ENCODE measurements at regions not wholly inside any gene's neighbourhood (a gene's known extent, or its start where the extent isn't known, plus 50 kb on each side); places are given as distances from the start of the nearest gene placed in this dataset.

DNA sequence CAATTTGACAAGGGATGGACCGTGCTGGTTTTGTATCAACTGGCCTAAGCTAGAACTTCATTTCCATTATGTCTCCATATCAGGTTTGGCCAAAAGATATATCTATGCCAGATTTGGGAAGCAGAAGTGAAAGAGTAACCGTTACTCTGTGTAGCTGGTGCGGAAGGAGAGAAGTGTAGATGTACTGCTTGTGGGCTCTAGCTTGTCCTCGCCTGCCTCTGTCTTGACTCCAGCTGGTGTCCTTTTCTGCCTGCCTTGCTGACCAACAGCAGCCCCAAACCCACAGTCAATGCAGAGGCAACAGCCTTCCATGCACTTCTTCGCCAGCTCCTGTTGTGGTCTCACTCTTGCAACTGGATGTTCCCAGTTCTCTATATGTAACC is 128.5 kb downstream of the KIF20B start:
- TF ChIP-seq, protein P1, sequence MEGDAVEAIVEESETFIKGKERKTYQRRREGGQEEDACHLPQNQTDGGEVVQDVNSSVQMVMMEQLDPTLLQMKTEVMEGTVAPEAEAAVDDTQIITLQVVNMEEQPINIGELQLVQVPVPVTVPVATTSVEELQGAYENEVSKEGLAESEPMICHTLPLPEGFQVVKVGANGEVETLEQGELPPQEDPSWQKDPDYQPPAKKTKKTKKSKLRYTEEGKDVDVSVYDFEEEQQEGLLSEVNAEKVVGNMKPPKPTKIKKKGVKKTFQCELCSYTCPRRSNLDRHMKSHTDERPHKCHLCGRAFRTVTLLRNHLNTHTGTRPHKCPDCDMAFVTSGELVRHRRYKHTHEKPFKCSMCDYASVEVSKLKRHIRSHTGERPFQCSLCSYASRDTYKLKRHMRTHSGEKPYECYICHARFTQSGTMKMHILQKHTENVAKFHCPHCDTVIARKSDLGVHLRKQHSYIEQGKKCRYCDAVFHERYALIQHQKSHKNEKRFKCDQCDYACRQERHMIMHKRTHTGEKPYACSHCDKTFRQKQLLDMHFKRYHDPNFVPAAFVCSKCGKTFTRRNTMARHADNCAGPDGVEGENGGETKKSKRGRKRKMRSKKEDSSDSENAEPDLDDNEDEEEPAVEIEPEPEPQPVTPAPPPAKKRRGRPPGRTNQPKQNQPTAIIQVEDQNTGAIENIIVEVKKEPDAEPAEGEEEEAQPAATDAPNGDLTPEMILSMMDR (conservative IDR thresholded peaks at IDR 0.05; ENCODE audit: low read depth, low read length) = no peak
- no peak for TF ChIP-seq EZH2phosphoT487 (IDR thresholded peaks at IDR 0.05; ENCODE audit: borderline replicate concordance, low read length)
